Psoas muscle (tissue), 7 donors: ENCODE measurements at regions not wholly inside any gene's neighbourhood (a gene's known extent, or its start where the extent isn't known, plus 50 kb on each side); places are given as distances from the start of the nearest gene placed in this dataset.

ENCODE experiments used
- ATAC-seq, 4 donors: fragments of 200-7000 bp; cut with Tn5 transposase; one replicate each; pipeline ENCODE4 v1.9.1; 2020; ENCODE audit warnings: moderate library complexity in 3 of 4, mild to moderate bottlenecking in 2 of 4
- DNase-seq, 2 donors: peaks; one replicate each; pipeline ENCODE4 v3.0.0-alpha.2; 2020
- H3K27ac ChIP-seq: fragments of 200-600 bp; one replicate; pipeline ENCODE4 v1.8.0; 2022
- H3K27me3 ChIP-seq, 3 donors: fragments of 200-600 bp in 1 of 3; one replicate each; pipeline versions ENCODE4 v1.6.1 to v1.8.0; 2013 to 2022; ENCODE audit warnings: low read length in 2 of 3, mild to moderate bottlenecking in 2 of 3, moderate library complexity in 1 of 3; ENCODE audit not compliant: insufficient read depth in 3 of 3
- H3K36me3 ChIP-seq, 2 donors: fragments of 200-600 bp in 1 of 2; one replicate each; pipeline versions ENCODE4 v1.6.1 to v1.8.0; 2013 to 2022; ENCODE audit warnings: low read depth in 1 of 2, mild to moderate bottlenecking in 1 of 2, moderate library complexity in 1 of 2; ENCODE audit not compliant: insufficient read depth in 1 of 2
- H3K4me1 ChIP-seq: fragments of 200-600 bp; one replicate; pipeline ENCODE4 v1.8.0; 2022
- H3K4me3 ChIP-seq: fragments of 200-600 bp; one replicate; pipeline ENCODE4 v1.8.0; 2022; ENCODE audit warnings: mild to moderate bottlenecking
- H3K9me3 ChIP-seq: fragments of 200-600 bp; one replicate; pipeline ENCODE4 v1.8.0; 2022
- WGBS, 3 donors: extraction: QIAGEN DNeasy Blood & Tissue Kit; methylation state at CpG; one replicate each; pipeline versions ENCODE4 v1.1.6 to v1.1.7; 2013; 5-methylcytosine and 5-hydroxymethylcytosine counted together
- intact Hi-C, 2 donors: fragments of 100-400 bp; cut with DNase I; formaldehyde crosslinking; loops; one replicate each; pipeline versions ENCODE4 v1.11.0 to v1.14.2; 2022
- TF ChIP-seq, protein P1 (sequence below): fragments of 200-600 bp; IDR thresholded peaks from one replicate; pipeline ENCODE4 v1.8.0; 2022; ENCODE audit warnings: antibody characterized with exemption
- donor health status: healthy with polysubstance abuse.
- donor health status: DM: no; HTN: no; CAD: no; lungs with moderate emphysema.
- donor health status: Bipolar disorder and iron deficiency.
- donor health status: healthy.
- donor health status: DM: yes; HTN: yes; CAD: no.
- donor health status: DM: no; HTN: no; CAD: no.
- donor health status: DM: yes; HTN: yes; CAD: no.

DNA sequence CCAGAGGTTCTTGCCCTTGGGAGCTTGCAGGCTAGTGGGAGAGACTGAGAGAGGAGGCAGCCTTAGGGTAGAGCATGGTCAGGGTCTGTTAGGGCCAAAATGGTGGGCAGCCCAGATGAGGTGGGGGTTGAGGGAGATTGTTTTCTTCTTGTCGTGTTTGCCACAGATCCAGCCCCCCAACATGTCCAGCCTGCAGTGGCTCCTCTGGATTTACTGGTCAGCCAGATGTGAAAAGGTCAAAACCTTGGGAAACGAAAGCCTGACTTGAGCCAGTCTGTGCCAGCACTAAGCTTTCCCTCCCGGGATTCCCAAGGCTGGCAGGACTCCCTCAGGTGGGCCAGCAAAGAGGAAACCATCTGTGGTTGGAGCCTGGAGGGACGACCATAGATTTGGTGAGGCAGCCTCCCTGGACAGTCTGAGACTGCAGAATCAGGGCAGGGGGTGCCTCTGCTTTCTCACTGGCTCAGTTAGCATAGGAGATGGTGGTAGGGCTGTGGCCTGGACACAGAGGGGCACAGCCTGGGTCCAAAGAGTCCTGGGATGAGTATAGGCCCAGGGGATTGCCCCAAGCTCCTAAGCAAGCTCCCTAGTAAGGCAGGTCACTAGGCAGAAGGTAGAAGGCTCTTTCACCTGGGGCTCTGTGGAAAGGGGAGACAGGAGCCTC lies 51.2 kb upstream of the PRR23C start:
- H3K4me1 ChIP-seq, result no peaks in the 10 kb centered on the region
- TF ChIP-seq, protein P1, sequence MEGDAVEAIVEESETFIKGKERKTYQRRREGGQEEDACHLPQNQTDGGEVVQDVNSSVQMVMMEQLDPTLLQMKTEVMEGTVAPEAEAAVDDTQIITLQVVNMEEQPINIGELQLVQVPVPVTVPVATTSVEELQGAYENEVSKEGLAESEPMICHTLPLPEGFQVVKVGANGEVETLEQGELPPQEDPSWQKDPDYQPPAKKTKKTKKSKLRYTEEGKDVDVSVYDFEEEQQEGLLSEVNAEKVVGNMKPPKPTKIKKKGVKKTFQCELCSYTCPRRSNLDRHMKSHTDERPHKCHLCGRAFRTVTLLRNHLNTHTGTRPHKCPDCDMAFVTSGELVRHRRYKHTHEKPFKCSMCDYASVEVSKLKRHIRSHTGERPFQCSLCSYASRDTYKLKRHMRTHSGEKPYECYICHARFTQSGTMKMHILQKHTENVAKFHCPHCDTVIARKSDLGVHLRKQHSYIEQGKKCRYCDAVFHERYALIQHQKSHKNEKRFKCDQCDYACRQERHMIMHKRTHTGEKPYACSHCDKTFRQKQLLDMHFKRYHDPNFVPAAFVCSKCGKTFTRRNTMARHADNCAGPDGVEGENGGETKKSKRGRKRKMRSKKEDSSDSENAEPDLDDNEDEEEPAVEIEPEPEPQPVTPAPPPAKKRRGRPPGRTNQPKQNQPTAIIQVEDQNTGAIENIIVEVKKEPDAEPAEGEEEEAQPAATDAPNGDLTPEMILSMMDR, result no peak
- intact Hi-C loops, result no loop called here
- H3K4me3 ChIP-seq, result no peak overlapping the region
- 45 to 56% (median 51%) methylated on average over 4 of the region's 4 CpGs for WGBS, 3 donors
- ATAC-seq (no peak), DNase-seq (no peak)
- no peaks in the 10 kb centered on the region for H3K27me3 ChIP-seq
- no peaks in the 10 kb centered on the region for H3K36me3 ChIP-seq
- no peak overlapping the region for H3K27ac ChIP-seq
- H3K9me3 ChIP-seq, result no peaks in the 10 kb centered on the region

DNA sequence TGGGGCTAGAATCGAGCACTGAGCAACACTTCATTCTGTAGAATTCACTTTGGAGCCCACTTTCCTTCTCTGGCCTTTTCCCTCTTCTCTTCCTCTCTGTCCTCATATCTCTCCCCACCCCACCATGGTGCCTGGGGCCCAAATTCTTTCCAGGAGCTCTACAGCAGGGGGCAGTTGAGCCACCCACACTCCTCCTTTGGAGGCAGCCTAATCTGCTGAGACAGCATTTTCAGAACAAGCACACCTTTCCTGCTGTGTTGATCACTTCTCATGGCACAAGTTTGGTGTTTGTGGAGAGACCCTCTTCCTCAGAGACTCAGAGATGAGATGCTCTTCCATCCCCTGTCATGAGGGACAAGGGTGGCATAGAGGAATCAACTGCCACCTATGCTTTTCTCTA lies 52.0 kb upstream of the PRR23C start:
- H3K27me3 ChIP-seq, result no peaks in the 10 kb centered on the region
- intact Hi-C loops, result no loop called here
- DNase-seq (no peak), ATAC-seq (no peak)
- H3K4me1 ChIP-seq, result no peaks in the 10 kb centered on the region
- no peak overlapping the region for H3K27ac ChIP-seq
- H3K9me3 ChIP-seq, result no peaks in the 10 kb centered on the region
- 31 to 57% (median 56%) methylated on average over 1 of the region's 1 CpG for WGBS, 3 donors
- H3K36me3 ChIP-seq, result no peaks in the 10 kb centered on the region
- H3K4me3 ChIP-seq, result no peak overlapping the region
- TF ChIP-seq, protein P1, result no peak

DNA sequence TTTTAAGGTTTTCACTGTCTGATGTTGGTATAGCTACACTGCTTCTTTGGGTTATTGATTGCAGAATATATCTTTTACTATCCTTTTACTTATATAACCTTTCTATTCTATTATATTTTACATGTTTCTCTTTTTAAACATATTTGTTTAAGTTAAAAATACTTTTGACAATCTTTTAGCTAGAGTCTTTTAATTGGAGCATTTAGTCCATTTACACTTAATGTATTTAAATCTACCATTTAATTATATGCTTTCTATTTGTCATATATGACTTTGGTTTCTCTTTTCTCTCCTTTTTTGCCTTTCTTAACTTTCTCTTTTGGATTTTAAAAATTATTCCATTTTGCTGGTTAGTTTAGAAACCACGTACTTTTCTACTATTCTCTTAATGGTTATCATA lies 53.7 kb upstream of the PRR23C start:
- WGBS, 3 donors, result 81 to 95% (median 89%) methylated on average over 1 of the region's 1 CpG
- TF ChIP-seq, protein P1, result no peak
- Histone ChIP-seq H3K4me1 (no peaks in the 10 kb centered on the region), H3K4me3 (no peak overlapping the region), H3K9me3 (no peaks in the 10 kb centered on the region), H3K36me3 (no peaks in the 10 kb centered on the region), H3K27me3 (no peaks in the 10 kb centered on the region), H3K27ac (no peak overlapping the region)
- intact Hi-C loops, result no loop called here
- DNase-seq (no peak), ATAC-seq (no peak)

DNA sequence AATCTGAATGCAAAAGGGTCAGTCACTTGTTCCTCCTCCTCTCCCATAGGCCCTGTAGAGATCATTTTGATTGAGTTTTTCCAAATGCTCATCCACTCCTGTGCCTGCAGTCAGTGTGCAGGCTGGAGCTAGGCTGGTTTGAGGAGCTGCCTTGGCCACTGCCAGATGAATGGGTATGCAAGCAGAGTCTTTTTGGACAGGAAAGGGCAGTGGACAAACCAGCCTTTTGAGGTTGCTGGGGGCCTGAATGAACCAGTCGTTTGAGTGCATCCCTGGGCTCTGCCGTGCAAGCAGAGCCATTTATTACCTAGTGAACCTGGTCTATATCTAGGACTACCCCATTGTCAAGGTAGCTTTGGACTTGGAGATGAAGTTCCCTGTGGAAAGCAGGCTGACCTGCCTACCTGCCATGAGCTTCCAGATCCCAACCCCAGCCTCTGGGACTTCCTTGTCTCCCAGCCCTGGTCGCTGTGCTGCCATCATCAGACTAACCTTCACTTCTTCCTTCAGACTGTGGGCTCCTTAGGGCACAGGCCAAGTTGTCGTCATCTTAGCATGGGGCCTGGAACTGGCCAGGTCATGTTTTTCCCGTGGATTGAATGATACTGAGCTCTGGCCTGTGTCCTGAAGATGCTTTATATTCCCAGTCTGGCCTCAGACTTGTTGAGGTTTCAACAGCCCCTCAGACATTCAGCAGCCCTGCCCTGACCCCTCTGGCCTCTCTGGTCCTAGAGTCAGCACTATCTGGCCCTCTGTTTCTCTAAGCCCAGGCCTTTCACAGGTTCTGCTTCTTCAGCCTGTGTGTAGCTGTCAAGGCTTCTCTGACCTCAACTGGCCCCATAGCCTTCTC lies 55.5 kb upstream of the PRR23C start:
- WGBS, 3 donors, result 76 to 77% (median 77%) methylated on average over 5 of the region's 5 CpGs
- H3K27ac ChIP-seq, result no peak overlapping the region
- TF ChIP-seq, protein P1, result no peak
- no peak for ATAC-seq
- H3K9me3 ChIP-seq, result no peaks in the 10 kb centered on the region
- no peaks in the 10 kb centered on the region for H3K4me1 ChIP-seq
- intact Hi-C loops, result no loop called here
- H3K4me3 ChIP-seq, result no peak overlapping the region
- H3K27me3 ChIP-seq, result no peaks in the 10 kb centered on the region
- no peaks in the 10 kb centered on the region for H3K36me3 ChIP-seq
- DNase-seq, result no peak
